Erythroblast (primary cell): ENCODE measurements at regions not wholly inside any gene's neighbourhood (a gene's known extent, or its start where the extent isn't known, plus 50 kb on each side); places are given as distances from the start of the nearest gene placed in this dataset.

Experiments
- GATA1 ChIP-seq: IDR thresholded peaks from 2 replicates; pipeline ENCODE4 v1.6.1; 2011; ENCODE audit warnings: low read depth, mild to moderate bottlenecking, control low read depth, low read length, moderate library complexity
- POLR2A ChIP-seq: IDR thresholded peaks from 2 replicates; pipeline ENCODE4 v1.6.1; 2011; ENCODE audit warnings: mild to moderate bottlenecking, low read length

GRCh38 chr6:85127696-85128243 is 322.1 kb upstream of the NT5E start:
- TF ChIP-seq POLR2A, result no peak
- TF ChIP-seq GATA1, result no peak
